DOHH2 (cell line): ENCODE measurements at regions not wholly inside any gene's neighbourhood (a gene's known extent, or its start where the extent isn't known, plus 50 kb on each side); places are given as distances from the start of the nearest gene placed in this dataset.

Source experiments
- H3F3A ChIP-seq: fragments of 200-600 bp; sonication (generic), shearing (Covaris generic); 2 replicates; pipeline ENCODE4 v1.6.0; 2016; ENCODE audit warnings: antibody characterized with exemption, mild to moderate bottlenecking; ENCODE audit not compliant: control insufficient read depth, insufficient read depth
- H3K27ac ChIP-seq: fragments of 200-600 bp; sonication (generic); 2 replicates; pipeline ENCODE4 v1.5.1; 2014; ENCODE audit warnings: low read depth, mild to moderate bottlenecking, low read length, moderate library complexity
- H3K27me3 ChIP-seq: fragments of 200-600 bp; sonication (generic); 2 replicates; pipeline ENCODE4 v1.6.1; 2014; ENCODE audit warnings: mild to moderate bottlenecking, low read length, mixed read lengths; ENCODE audit not compliant: control insufficient read depth
- H3K36me3 ChIP-seq: fragments of 200-600 bp; sonication (generic); 2 replicates; pipeline ENCODE4 v1.6.1; 2014; ENCODE audit warnings: mild to moderate bottlenecking, low read length, moderate library complexity, mixed read lengths; ENCODE audit not compliant: control insufficient read depth
- H3K4me1 ChIP-seq: fragments of 200-600 bp; sonication (generic); 2 replicates; pipeline ENCODE4 v1.6.1; 2014; ENCODE audit warnings: mild to moderate bottlenecking, low read length, mixed read lengths; ENCODE audit not compliant: control insufficient read depth
- H3K4me2 ChIP-seq: fragments of 200-600 bp; sonication (generic); 2 replicates; pipeline ENCODE4 v1.6.0; 2014; ENCODE audit warnings: mild to moderate bottlenecking, low read length, moderate library complexity
- H3K4me3 ChIP-seq: fragments of 200-600 bp; sonication (generic); 2 replicates; pipeline ENCODE4 v1.5.1; 2014; ENCODE audit warnings: mild to moderate bottlenecking, low read length, mixed read lengths
- H3K79me2 ChIP-seq: fragments of 200-600 bp; sonication (generic); 2 replicates; pipeline ENCODE4 v1.6.1; 2014; ENCODE audit warnings: mild to moderate bottlenecking, low read length, mixed read lengths; ENCODE audit not compliant: control insufficient read depth
- H3K9me2 ChIP-seq: fragments of 200-600 bp; sonication (generic); replicated peaks from 2 replicates; pipeline ENCODE4 v1.6.1; 2014; ENCODE audit warnings: mild to moderate bottlenecking, low read length, mixed read lengths; ENCODE audit not compliant: control insufficient read depth
- H3K9me3 ChIP-seq: fragments of 200-600 bp; sonication (generic); 2 replicates; pipeline ENCODE4 v1.6.1; 2014; ENCODE audit warnings: antibody characterized with exemption, low read length, mixed read lengths; ENCODE audit not compliant: control insufficient read depth, insufficient read depth
- H4K20me1 ChIP-seq: fragments of 200-600 bp; sonication (generic); 2 replicates; pipeline ENCODE4 v1.6.0; 2014; ENCODE audit warnings: low read depth, mild to moderate bottlenecking, antibody characterized with exemption, low read length, moderate library complexity; ENCODE audit not compliant: control insufficient read depth, insufficient read depth
- EZH2phosphoT487 ChIP-seq: fragments of 200-600 bp; sonication (generic); IDR thresholded peaks from 2 replicates; pipeline ENCODE4 v1.6.1; 2017; ENCODE audit warnings: borderline replicate concordance, mild to moderate bottlenecking, antibody characterized with exemption, low read length, moderate library complexity, mixed read lengths
- TF ChIP-seq, protein P1 (sequence below): fragments of 200-600 bp; sonication (generic); IDR thresholded peaks from one replicate; pipeline ENCODE4 v1.5.1; 2014; ENCODE audit warnings: antibody characterized with exemption, mild to moderate bottlenecking, low read depth, low read length; ENCODE audit not compliant: poor library complexity, severe bottlenecking

GRCh38 chr13:19093369-19093768 lies 88.3 kb downstream of the TUBA3C start:
- no peak for TF ChIP-seq EZH2phosphoT487
- TF ChIP-seq, protein P1, sequence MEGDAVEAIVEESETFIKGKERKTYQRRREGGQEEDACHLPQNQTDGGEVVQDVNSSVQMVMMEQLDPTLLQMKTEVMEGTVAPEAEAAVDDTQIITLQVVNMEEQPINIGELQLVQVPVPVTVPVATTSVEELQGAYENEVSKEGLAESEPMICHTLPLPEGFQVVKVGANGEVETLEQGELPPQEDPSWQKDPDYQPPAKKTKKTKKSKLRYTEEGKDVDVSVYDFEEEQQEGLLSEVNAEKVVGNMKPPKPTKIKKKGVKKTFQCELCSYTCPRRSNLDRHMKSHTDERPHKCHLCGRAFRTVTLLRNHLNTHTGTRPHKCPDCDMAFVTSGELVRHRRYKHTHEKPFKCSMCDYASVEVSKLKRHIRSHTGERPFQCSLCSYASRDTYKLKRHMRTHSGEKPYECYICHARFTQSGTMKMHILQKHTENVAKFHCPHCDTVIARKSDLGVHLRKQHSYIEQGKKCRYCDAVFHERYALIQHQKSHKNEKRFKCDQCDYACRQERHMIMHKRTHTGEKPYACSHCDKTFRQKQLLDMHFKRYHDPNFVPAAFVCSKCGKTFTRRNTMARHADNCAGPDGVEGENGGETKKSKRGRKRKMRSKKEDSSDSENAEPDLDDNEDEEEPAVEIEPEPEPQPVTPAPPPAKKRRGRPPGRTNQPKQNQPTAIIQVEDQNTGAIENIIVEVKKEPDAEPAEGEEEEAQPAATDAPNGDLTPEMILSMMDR: no peak
- Histone ChIP-seq H3K27ac (no peak overlapping the region), H3K27me3 (no peaks in the 10 kb centered on the region), H3K9me2 (no peaks in the 10 kb centered on the region), H3K79me2 (no peaks in the 10 kb centered on the region), H3F3A (no peaks in the 10 kb centered on the region), H3K4me3 (no peak overlapping the region), H4K20me1 (no peaks in the 10 kb centered on the region), H3K9me3 (peaks cover 23% of the 10 kb centered on the region; the same call in 1 of the 2 replicates), H3K4me2 (no peak overlapping the region), H3K4me1 (no peaks in the 10 kb centered on the region), H3K36me3 (no peaks in the 10 kb centered on the region)

DNA sequence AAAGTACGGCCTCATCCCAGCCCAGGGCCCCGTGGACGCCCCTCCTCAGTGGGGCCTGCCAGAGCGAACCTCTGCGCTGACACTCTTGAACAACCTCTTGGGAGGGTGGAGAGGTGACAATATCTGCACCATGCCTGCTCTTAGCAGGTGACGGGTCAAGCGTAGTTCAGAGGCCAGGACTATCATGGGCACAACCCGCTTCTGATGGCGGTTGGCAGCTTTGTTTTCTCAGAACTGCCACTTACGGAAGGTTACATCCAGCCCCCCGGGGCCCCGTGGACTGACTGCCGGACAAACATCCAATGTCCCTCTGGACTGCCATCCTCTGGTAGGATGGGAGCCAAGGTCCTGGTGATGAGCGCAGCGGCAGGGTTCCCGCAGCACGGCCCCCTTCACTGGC lies 91.1 kb downstream of the TUBA3C start:
- no peaks in the 10 kb centered on the region for H3K79me2 ChIP-seq
- no peaks in the 10 kb centered on the region for H3K9me2 ChIP-seq
- H3K4me3 ChIP-seq: no peak overlapping the region
- no peak overlapping the region for H3K27ac ChIP-seq
- H3F3A ChIP-seq: no peaks in the 10 kb centered on the region
- no peaks in the 10 kb centered on the region for H3K27me3 ChIP-seq
- no peak overlapping the region for H3K4me2 ChIP-seq
- H3K9me3 ChIP-seq: peaks cover 38% of the 10 kb centered on the region; the same call in 1 of the 2 replicates
- TF ChIP-seq, protein P1: no peak
- TF ChIP-seq EZH2phosphoT487: no peak
- no peaks in the 10 kb centered on the region for H3K4me1 ChIP-seq
- H4K20me1 ChIP-seq: no peaks in the 10 kb centered on the region
- no peaks in the 10 kb centered on the region for H3K36me3 ChIP-seq

DNA sequence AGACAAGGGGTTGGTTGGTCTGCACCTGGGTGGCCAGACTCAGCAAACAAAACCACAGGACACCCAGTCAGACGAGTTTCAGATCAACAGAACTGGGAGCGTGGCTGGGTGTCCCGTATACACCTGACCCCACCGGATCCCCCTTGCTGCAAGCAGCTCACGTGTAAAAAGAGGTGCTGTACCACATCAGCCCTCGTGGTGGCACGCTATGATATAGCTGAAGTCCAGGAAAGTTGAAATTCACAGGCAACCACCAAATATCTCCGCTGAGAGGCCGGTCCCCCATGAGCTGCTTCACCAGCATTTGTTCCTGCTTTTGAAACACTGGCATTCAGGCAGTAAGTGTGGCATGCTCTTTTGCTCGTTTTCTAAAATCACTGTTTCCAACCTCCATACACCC lies 92.3 kb downstream of the TUBA3C start:
- Histone ChIP-seq H3K4me2 (no peak overlapping the region), H4K20me1 (no peaks in the 10 kb centered on the region), H3K27ac (no peak overlapping the region), H3K27me3 (no peaks in the 10 kb centered on the region), H3K4me1 (no peaks in the 10 kb centered on the region), H3F3A (no peaks in the 10 kb centered on the region), H3K4me3 (no peak overlapping the region), H3K36me3 (no peaks in the 10 kb centered on the region), H3K9me3 (peaks cover 43% of the 10 kb centered on the region; the same call in 1 of the 2 replicates), H3K9me2 (no peaks in the 10 kb centered on the region), H3K79me2 (no peaks in the 10 kb centered on the region)
- TF ChIP-seq, protein P1: no peak
- no peak for TF ChIP-seq EZH2phosphoT487

DNA sequence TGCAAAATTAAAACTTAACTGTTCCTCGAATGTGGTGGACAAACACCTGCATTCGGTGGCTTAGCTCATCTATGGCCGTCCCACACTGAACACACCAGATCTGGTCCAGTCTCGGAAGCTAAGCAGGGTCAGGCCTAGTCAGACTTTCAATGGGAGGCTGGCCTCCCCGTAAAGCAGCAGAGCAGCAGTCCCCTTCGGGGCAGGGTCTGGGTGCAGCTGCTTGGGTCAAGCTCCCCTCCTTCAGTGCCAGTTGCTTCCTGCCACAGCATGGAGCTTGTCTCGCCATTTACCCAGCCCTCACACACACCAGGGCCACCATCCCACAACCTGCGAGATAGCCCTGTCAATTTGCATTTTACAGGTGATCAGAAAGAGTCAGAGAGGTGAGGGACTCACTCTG lies 93.2 kb downstream of the TUBA3C start:
- H3K4me1 ChIP-seq: no peaks in the 10 kb centered on the region
- no peak overlapping the region for H3K4me2 ChIP-seq
- H3F3A ChIP-seq: no peaks in the 10 kb centered on the region
- no peaks in the 10 kb centered on the region for H3K79me2 ChIP-seq
- no peak overlapping the region for H3K4me3 ChIP-seq
- H3K9me2 ChIP-seq: no peaks in the 10 kb centered on the region
- no peaks in the 10 kb centered on the region for H4K20me1 ChIP-seq
- peaks cover 46% of the 10 kb centered on the region; the same call in 1 of the 2 replicates for H3K9me3 ChIP-seq
- no peaks in the 10 kb centered on the region for H3K27me3 ChIP-seq
- H3K27ac ChIP-seq: no peak overlapping the region
- no peak for TF ChIP-seq EZH2phosphoT487
- TF ChIP-seq, protein P1: no peak
- no peaks in the 10 kb centered on the region for H3K36me3 ChIP-seq
